Astrocyte (in vitro differentiated cells and primary cell): ENCODE measurements at regions not wholly inside any gene's neighbourhood (a gene's known extent, or its start where the extent isn't known, plus 50 kb on each side); places are given as distances from the start of the nearest gene placed in this dataset.

Source experiments
- CTCF ChIP-seq: IDR thresholded peaks from 2 replicates; pipeline ENCODE4 v1.5.1; 2011; ENCODE audit warnings: low read depth, mild to moderate bottlenecking, inconsistent platforms, low read length, moderate library complexity; ENCODE audit not compliant: insufficient read depth
- EZH2 ChIP-seq: IDR thresholded peaks from 2 replicates; pipeline ENCODE4 v1.6.1; 2012; ENCODE audit warnings: mild to moderate bottlenecking, low read length, inconsistent platforms; ENCODE audit not compliant: insufficient read depth

GRCh38 chrX:127606590-127606989, 445.6 kb downstream of the ACTRT1 start:
- no peak for TF ChIP-seq CTCF
- no peak for TF ChIP-seq EZH2
